ENCODE measurements at regions not wholly inside any gene's neighbourhood (a gene's known extent, or its start where the extent isn't known, plus 50 kb on each side); places are given as distances from the start of the nearest gene placed in this dataset.

GRCh38 chr4:108333353-108333942 lies 164.7 kb upstream of the LEF1 start:
- 62 to 64% methylated on average over 7 of the region's 7 CpGs for WGBS, 2 donors
- Histone ChIP-seq H3K4me1 (peaks cover 0 to 9% (median 0%) of the 10 kb centered on the region in 3 donors), H3K9me3 (no peaks in the 10 kb centered on the region), H3K27me3 (peaks cover 0 to 4% (median 0%) of the 10 kb centered on the region in 4 donors), H3K4me3 (no peak overlapping the region), H3K27ac (no peak overlapping the region), H3K36me3 (no peaks in the 10 kb centered on the region)
- ATAC-seq, result no peak
- TF ChIP-seq, protein P1, sequence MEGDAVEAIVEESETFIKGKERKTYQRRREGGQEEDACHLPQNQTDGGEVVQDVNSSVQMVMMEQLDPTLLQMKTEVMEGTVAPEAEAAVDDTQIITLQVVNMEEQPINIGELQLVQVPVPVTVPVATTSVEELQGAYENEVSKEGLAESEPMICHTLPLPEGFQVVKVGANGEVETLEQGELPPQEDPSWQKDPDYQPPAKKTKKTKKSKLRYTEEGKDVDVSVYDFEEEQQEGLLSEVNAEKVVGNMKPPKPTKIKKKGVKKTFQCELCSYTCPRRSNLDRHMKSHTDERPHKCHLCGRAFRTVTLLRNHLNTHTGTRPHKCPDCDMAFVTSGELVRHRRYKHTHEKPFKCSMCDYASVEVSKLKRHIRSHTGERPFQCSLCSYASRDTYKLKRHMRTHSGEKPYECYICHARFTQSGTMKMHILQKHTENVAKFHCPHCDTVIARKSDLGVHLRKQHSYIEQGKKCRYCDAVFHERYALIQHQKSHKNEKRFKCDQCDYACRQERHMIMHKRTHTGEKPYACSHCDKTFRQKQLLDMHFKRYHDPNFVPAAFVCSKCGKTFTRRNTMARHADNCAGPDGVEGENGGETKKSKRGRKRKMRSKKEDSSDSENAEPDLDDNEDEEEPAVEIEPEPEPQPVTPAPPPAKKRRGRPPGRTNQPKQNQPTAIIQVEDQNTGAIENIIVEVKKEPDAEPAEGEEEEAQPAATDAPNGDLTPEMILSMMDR (IDR thresholded peaks at IDR 0.05), result no peak
- DNase-seq, result no peak
- intact Hi-C loops (cut with DNase I), result no loop called here
- no peak for FAIRE-seq

DNA sequence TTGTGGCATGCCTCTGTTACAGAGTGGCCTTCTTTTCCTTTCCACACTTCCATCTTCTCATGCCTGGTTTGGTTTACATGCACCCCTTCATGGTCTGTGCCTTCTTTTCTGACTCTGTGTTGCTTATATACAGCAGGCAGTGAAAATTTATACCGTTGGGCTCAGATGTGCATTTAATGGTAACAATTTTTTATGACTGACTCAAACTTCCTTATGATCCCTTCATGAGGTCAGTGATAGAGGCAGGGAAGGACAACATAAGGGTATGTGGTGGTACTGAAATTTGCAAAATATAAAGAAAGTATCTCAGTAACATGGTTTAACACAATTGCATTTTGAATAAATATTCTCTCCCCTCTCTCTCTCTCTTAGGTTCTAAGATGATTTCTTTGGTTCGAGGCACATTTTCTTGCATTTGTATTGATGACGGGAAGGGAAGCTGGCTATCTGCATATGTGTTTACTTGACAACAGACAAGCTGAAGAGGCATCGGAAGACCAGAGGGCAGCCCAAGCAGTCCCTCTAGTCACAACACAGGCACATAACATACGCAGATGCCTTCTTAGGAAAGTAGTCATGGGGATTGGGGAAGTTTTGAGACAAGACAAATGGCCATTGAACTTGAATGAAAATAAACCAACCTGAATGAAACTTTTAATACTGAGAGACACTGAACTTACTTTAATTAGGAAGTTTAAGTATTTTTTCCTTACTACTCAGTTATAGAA lies 163.3 kb upstream of the LEF1 start:
- no peaks in the 10 kb centered on the region for H3K36me3 ChIP-seq
- peaks cover 0 to 4% (median 0%) of the 10 kb centered on the region in 4 donors for H3K27me3 ChIP-seq
- no peaks in the 10 kb centered on the region for H3K9me3 ChIP-seq
- no peak overlapping the region for H3K4me3 ChIP-seq
- intact Hi-C loops (cut with DNase I), result no loop called here
- FAIRE-seq (no peak), DNase-seq (no peak), ATAC-seq (no peak)
- no peak overlapping the region for H3K27ac ChIP-seq
- WGBS, 2 donors, result 62 to 68% methylated on average over 5 of the region's 5 CpGs
- H3K4me1 ChIP-seq, result no peaks in the 10 kb centered on the region
- TF ChIP-seq, protein P1 (IDR thresholded peaks at IDR 0.05), result no peak

- no peaks in the 10 kb centered on the region for H3K9me3 ChIP-seq
- H3K4me3 ChIP-seq, result no peak overlapping the region
- FAIRE-seq (no peak), DNase-seq (no peak), ATAC-seq (no peak)
- H3K4me1 ChIP-seq, result no peaks in the 10 kb centered on the region
- 89 to 98% methylated on average over 2 of the region's 2 CpGs for WGBS, 2 donors
- H3K36me3 ChIP-seq, result no peaks in the 10 kb centered on the region
- H3K27me3 ChIP-seq, result peaks cover 0 to 4% (median 0%) of the 10 kb centered on the region in 4 donors
- H3K27ac ChIP-seq, result no peak overlapping the region
- TF ChIP-seq, protein P1 (IDR thresholded peaks at IDR 0.05), result no peak
- intact Hi-C loops (cut with DNase I), result no loop called here
Measured at GRCh38 chr4:108328383-108328732, 159.6 kb upstream of the LEF1 start.

DNA sequence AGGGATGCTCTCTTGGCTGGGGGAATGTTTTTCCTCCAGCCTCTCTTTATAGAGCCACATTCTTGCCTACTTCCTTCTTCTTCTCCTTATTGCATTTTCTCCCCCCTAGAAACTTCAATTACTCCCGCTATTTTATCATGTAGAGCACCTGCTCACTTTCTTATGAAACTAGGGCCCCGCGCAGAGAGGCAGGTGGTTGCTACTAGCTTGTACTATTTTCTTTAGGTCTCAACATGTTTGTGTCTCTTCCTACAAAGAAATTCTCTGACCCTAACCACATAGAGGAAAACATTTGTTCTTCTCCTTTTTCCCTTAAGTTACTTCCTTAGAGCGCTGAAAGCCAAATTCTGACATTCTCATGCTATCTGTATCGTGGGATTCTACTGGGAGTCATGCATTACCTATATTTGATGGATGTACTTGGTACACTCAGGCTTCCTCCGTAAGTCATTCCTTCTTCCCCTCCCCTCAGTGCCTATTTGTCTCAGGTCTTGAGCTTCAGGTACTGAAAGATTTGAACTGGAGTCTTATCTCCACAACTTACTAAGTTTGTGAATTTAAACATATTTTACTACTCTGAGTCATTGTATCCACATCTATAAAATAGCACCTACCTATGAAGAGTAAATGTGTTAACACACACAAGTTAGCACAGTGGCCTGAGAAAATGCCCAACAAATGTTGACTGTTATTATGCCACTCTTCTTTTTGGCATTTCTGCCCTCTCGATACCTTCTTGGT lies 159.1 kb upstream of the LEF1 start:
- DNase-seq (no peak), FAIRE-seq (no peak), ATAC-seq (no peak)
- WGBS, 2 donors, result 69 to 78% methylated on average over 7 of the region's 7 CpGs
- Histone ChIP-seq H3K27ac (no peak overlapping the region), H3K4me1 (no peaks in the 10 kb centered on the region), H3K36me3 (no peaks in the 10 kb centered on the region), H3K27me3 (peaks cover 0 to 4% (median 0%) of the 10 kb centered on the region in 4 donors), H3K9me3 (no peaks in the 10 kb centered on the region), H3K4me3 (no peak overlapping the region)
- intact Hi-C loops (cut with DNase I), result no loop called here
- TF ChIP-seq, protein P1 (IDR thresholded peaks at IDR 0.05), result no peak
